Stimulated activated CD4-positive, alpha-beta T cell treated with anti-CD3 and anti-CD28 coated beads, Interleukin-4, amount 100 ng/mL, for 48 hours (primary cell): ENCODE measurements at regions not wholly inside any gene's neighbourhood (a gene's known extent, or its start where the extent isn't known, plus 50 kb on each side); places are given as distances from the start of the nearest gene placed in this dataset.
"Not testable (repeated sequence)": the region's sequence is repeated elsewhere in the genome, so short reads cannot be mapped to it uniquely, and the experiment has no call there.

Experiments
- DNase-seq, 2 donors: peaks; one replicate each; pipeline ENCODE4 v3.0.0-alpha.2; 2020; ENCODE audit warnings: low read depth in 2 of 2

DNA sequence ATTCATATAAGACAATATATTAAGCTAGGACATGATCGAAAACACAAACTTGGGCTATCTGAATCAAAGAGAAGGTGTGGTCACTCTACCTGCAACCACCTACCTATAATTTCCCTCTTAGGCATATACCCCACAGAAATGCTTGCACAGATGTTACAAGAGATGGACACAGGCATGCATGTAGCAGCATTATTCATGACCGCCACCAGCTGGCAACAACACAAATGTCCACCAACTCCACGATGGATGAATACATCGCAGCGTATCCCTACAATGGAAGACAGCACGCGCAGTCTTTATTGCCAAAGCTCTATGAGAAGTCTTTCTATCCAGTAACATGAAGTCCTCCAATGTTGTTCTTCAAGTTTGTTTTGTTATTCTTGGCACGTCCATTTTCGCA is 90.8 kb downstream of the ARL4C start:
- no peak for DNase-seq

- no peak for DNase-seq
Measured at GRCh38 chr2:234405462-234405861, 91.4 kb downstream of the ARL4C start.

DNA sequence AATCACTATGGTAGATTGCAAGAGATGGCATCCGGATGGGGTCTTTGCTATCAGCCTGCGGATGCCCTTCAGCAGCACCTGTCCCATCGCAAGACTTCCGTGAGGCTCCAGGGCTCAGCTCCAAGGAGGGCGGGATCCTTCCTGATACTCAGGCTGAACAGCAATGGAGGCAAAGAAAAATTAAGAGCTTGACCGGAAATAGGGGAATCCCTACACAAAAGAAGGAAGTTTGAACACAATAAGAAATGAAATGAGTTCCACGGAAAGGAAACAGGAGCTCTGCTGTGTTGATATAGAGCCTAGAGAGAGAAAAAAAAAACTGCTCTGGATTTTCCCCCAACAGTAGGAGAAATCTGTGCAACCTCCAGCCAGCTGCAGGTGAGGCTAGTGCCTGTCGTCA is 91.9 kb downstream of the ARL4C start:
- no peak for DNase-seq

- no peak for DNase-seq
Measured at GRCh38 chr2:234403751-234404150, 93.1 kb downstream of the ARL4C start.

DNA sequence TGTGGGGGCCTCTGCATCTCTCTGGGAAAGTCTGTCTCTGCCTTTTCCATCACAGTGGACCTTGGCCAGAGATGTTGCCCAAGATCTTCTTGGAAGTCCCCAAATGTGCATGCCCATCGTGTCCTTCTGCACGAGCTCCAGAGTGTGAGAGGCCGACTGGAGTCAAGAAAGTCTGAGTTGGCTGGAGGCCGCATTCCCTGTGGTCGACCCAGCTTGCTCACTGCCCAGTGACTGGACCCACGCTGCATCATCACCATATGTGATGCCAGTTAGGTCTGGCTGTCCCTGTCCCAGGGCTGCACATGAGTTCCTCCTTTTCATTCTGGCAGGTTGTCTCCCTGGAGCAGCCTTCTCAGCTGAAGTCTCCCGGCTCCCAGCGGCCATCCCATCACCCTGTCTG is 93.8 kb downstream of the ARL4C start:
- DNase-seq = no peak

DNA sequence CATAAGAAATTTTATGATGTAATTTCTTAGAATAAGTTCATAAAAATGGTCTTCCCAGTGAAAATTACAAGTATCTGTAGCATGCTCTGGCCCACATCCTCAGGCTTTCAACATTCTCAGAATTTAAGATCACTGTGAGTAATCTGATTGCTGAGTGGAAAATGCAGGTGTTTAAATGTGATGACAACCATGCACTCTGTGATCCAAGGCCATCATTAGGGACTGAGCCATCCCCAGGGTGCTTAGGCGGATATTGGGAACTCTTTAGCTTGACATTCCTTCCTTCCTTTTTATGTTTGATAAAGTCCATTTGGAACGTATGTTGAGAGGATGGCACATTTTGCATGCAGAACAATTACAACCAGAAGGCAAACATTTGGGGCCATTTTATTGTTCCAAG is 95.5 kb downstream of the ARL4C start:
- DNase-seq = no peak

DNA sequence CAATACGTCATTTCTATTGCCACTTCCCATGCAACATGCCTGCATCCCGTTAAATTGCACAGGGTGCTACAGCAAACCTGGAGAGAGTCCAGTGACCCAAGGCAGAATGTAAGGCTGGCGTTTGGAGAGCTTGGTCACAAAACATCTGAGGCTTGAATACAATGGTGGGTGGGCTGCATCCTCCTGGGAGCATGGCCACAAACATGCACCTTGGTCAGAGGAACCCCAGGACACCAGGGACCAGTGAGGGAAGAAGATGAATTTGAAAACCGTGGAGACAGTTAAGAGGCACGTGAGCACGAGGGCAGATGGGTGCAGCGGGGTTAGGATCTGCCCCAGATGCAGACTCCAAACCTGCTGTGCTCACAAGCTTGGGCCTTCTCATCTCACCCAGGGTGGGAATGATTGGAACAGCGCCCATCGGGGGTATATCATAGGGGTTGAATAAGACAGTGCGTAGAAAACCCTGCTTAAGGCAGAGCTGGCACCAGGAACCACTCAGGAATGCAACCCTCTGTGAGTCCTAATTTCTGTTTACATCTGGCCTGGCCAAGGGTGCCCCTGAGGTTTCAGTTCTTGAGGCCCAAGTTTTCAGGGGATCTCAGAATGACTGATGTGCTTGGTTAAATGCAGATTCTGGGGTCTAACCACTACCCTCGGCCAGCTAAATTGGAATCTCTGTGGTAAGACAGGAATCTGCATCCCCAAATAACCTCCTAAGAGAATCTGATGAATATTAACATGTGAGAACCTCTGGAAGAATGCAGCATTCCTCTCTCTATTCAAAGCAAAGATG is 97.2 kb downstream of the ARL4C start:
- DNase-seq = no peak

DNA sequence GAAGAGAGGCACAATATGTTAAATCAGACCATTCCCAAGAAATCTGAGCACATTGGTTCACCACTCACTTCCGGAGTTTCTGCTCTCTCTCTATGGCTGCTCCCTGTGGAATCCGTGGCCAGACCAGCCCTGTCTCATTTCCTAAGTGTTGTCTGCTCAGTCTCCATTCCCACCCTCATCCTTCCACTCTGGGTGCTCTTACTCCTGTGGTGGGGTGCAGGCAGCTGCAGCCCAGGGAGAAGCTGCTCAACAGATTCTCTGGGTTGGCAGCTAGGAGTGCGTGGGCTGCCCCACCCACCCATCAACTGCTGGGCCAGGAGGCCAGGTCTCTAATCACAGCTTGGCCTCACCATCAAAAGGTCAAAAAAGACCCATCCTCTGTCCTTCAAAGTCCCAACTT is 98.3 kb downstream of the ARL4C start:
- DNase-seq = no peak

DNA sequence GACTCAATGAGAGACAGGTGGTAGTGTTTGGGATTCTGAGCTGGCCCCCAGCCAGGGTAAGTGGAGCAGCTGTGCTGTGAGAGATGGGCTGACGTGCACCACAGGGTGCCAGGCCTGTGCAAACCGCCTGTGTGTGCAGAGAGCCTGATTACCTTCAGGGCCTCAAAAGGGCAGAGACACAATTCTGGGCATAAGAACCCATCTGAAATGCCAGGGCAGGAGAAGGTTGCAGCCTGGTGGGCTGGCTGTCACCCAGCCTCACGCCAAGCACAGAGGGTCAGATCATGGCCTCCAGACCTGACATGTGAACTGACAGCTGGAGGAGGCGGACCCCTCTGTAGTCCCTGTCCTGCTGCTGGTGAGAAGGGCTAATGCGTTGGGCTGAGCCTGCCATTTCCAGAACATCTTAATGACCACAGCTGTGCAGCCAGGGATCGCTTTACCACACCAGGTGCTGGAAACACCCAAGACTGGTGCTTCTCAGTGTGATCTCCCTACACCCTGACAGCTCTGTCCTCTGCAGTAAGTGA is 100.9 kb downstream of the ARL4C start:
- DNase-seq = no peak

DNA sequence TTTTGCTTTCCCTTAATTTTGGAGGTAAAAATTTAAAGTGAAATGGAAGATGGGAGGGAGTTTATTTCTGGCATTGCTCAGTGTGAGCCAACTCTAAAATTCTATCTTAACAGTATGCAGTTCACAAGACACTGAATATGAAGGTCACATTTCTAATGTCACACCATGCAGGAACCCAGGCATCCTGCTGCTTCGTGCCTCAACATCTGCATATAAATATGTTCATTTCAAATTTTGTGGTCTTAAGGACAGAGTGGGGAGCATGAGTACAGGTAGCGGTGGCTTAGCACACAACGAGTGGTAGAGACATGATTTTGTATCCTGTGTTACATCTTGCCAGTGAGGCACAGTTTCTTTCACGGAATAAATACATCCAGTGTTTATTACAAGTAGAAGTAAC is 102.4 kb downstream of the ARL4C start:
- no peak for DNase-seq

- DNase-seq = no peak
Measured at GRCh38 chr2:234393354-234393753, 103.5 kb downstream of the ARL4C start.

GRCh38 chr2:234392041-234392615 is 104.8 kb downstream of the ARL4C start:
- DNase-seq = no peak

DNA sequence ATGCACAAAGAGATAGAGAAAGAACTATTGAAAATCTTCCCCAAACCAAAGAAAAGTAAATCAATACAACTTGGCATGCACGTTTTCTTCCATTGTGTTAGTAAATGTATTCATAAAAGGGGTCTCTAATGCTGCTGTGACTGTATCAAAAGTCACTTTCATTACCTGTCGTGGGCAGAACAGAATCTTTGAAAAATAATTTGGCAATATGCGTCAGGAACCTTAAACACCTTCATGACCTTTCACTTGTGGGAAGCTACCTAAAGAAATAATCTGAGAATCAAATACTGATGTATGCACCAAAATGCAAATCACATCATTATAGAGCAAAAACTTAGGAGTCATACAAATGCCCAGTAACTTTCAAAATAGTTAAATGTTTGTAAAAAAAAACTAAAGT is 105.3 kb downstream of the ARL4C start:
- no peak for DNase-seq

DNA sequence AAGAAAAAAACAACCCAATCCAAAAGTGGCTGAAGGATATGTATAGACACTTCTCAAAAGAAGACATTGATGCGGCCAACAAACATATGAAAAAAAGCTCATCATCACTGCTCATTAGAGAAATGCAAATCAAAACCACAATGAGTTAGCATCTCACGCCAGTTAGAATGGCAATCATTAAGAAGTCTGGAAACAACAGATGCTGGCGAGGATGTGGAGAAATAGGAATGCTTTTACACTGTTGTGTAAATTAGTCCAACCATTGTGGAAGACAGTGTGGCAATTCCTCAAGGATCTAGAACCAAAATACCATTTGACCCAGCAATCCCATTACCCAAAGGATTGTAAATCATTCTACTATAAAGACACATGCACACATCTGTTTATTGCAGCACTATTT is 107.2 kb downstream of the ARL4C start:
- DNase-seq = not testable (repeated sequence)

DNA sequence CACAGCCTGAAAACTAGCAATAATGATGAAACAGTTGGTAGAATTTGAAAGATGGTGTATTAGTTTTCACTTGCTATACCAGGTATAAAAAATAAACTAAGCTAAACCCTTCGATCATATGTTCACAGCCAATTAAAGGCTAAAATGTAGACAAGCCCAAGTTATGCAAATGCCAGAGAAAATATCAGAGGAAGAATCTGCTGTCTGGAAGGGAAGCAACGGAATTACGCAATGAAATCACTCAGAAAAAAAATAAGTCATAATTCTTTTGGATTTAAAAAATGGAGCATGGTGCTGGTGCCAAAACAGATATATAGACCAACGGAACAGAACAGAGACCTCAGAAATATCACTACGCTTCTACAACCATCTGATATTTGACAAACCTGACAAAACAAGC is 108.3 kb downstream of the ARL4C start:
- no peak for DNase-seq

DNA sequence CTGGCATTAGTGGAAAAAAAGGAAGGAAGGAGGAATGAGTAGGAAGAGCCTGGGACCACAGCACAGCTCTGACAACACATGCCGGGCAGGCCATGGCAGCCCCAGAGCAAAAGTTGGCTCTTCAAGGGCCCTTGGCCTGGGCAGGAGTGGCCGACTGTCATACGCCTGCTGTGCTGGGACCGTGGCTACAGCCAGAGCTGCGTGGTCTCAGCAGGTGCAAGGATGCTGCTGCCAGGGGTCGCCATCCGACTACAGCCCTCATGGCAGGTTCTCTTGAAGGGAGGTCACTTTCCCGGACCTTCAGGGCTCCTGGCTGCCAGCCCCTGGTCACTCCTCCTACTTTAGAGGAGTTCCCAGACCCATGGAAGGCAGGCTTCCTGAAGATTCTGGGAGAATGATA is 109.9 kb downstream of the ARL4C start:
- no peak for DNase-seq

DNA sequence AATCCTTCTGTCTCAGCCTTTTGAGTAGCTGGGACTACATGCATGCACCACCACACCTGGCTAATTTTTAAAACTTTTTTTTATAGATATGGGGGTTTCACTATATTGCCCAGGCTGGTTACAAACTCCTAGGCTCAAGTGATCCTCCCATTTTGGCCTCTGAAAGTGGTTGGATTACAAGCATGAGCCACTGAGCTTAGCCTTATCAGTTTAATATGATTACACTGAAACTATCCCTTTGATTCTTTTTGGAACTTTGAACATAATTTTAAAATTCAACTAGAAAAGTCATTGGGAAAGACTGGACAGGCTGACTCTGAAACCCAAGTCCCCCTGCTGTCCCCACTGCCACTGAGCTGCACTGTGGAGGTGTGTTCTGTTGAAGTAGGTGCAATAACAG is 114.8 kb downstream of the ARL4C start:
- DNase-seq = no peak

GRCh38 chr2:234378958-234379357 is 117.9 kb downstream of the ARL4C start:
- not testable (repeated sequence) for DNase-seq

DNA sequence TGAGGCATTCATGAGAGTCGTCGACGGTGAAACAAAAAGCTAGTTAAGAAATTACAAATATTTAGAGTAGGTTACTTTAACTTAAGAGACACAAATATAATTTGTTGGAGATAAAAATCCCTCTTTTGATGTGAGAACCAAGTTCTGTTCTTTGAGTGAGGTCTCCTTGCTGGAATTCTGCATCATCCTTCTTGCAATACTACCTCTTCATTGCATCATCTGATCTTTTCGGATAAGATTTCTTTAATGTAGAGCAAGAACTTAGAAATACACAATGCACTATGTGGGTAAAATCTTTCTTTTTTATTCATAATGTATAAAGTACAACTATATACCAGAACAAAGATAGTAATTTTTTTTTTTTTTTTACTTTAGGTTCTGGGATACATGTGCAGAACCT is 118.4 kb downstream of the ARL4C start:
- DNase-seq = no peak

GRCh38 chr2:234377761-234378391 is 119.0 kb downstream of the ARL4C start:
- DNase-seq = no peak

DNA sequence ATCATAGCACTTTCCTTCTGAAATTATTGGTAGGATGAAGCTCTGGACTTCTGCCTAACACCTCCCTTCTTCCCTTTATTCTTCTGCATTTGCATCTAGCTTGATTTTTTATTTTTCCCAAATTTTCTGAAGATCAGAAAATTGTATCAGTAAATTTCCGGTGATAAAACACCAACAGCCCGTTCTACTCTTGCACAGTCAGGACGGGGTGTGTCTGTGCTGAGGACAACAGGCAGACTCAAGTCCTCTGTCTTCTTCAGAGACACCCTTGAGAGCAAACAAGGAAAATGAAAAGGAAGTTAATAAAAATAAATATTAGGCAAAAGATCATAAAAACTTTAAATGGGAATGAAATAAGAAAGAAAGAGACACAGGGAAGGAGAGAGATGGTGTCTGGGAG is 120.7 kb downstream of the ARL4C start:
- no peak for DNase-seq

GRCh38 chr2:234375176-234375880 is 121.6 kb downstream of the ARL4C start:
- DNase-seq = no peak
